H1 (cell line): ENCODE measurements at regions not wholly inside any gene's neighbourhood (a gene's known extent, or its start where the extent isn't known, plus 50 kb on each side); places are given as distances from the start of the nearest gene placed in this dataset.

Experiments
- CTCF ChIA-PET: fragments of 300-600 bp; sonication (Branson Sonifier 250); formaldehyde crosslinking; loops from one replicate; lab custom pipeline; 2021; ENCODE audit not compliant: partially characterized antibody; lab: Charles Lee
- POLR2A ChIA-PET: fragments of 300-600 bp; sonication (Branson Sonifier 250); formaldehyde crosslinking; loops from one replicate; lab custom pipeline; 2021; ENCODE audit warnings: inconsistent platforms; ENCODE audit not compliant: partially characterized antibody; lab: Charles Lee
- DNase-seq, 2 experiments: peaks; one replicate each; pipeline versions ENCODE4 v3.0.0 to v3.0.0-alpha.2; 2010 to 2022; ENCODE audit warnings: low spot score in 2 of 2, low read depth in 1 of 2, mixed read lengths in 1 of 2
- FAIRE-seq: peaks from 2 replicates; lab custom pipeline; 2011; peaks lifted over from hg19 to GRCh38; lab: Jason Lieb, UNC
- H2AFZ ChIP-seq: 2 replicates; pipeline ENCODE4 v1.8.1; 2012; ENCODE audit warnings: low read length, inconsistent platforms
- H2AK5ac ChIP-seq: 2 replicates; pipeline ENCODE4 v1.6.1; 2013; ENCODE audit warnings: low read depth, low read length
- H2BK120ac ChIP-seq: replicated peaks from 2 replicates; pipeline ENCODE3; 2013; ENCODE audit warnings: low read depth, low read length, inconsistent platforms
- H2BK12ac ChIP-seq: 2 replicates; pipeline ENCODE4 v1.6.1; 2013; ENCODE audit warnings: low read depth, low read length
- H2BK15ac ChIP-seq: 2 replicates; pipeline ENCODE4 v1.6.1; 2013; ENCODE audit warnings: low read length
- H2BK20ac ChIP-seq: 2 replicates; pipeline ENCODE4 v1.6.1; 2013; ENCODE audit warnings: low read length
- H2BK5ac ChIP-seq: 2 replicates; pipeline ENCODE4 v1.6.1; 2013; ENCODE audit warnings: low read depth, low read length
- H3K14ac ChIP-seq: 2 replicates; pipeline ENCODE4 v1.6.1; 2013; ENCODE audit warnings: inconsistent platforms; ENCODE audit not compliant: insufficient read length
- H3K18ac ChIP-seq: 2 replicates; pipeline ENCODE4 v1.6.1; 2013; ENCODE audit warnings: low read length; ENCODE audit errors: extremely low read depth
- H3K23ac ChIP-seq: 2 replicates; pipeline ENCODE4 v1.6.1; 2013; ENCODE audit warnings: inconsistent platforms; ENCODE audit not compliant: insufficient read length
- H3K23me2 ChIP-seq: 2 replicates; pipeline ENCODE4 v1.6.1; 2013; ENCODE audit warnings: low read depth, low read length
- H3K27ac ChIP-seq: 2 replicates; pipeline ENCODE4 v1.6.1; 2011; ENCODE audit warnings: low read depth, low read length, inconsistent platforms
- H3K27me3 ChIP-seq, 4 experiments: replicated peaks in 1 of 4; 1 replicate in 1 of 4; 2 replicates in 3 of 4; pipeline versions ENCODE4 v1.6.1 to v1.8.1; 2011 to 2013; ENCODE audit warnings: low read length in 3 of 4, mild to moderate bottlenecking in 3 of 4, inconsistent platforms in 2 of 4, mixed read lengths in 2 of 4, moderate library complexity in 1 of 4; ENCODE audit not compliant: control insufficient read depth in 3 of 4, insufficient read depth in 3 of 4; ENCODE audit errors: extremely low read depth in 1 of 4
- H3K36me3 ChIP-seq, 4 experiments: 2 replicates each; pipeline versions ENCODE4 v1.6.1 to v1.8.1; 2011 to 2013; ENCODE audit warnings: mild to moderate bottlenecking in 4 of 4, low read length in 3 of 4, moderate library complexity in 2 of 4, control low read depth in 1 of 4, inconsistent platforms in 1 of 4; ENCODE audit not compliant: insufficient read depth in 4 of 4, control insufficient read depth in 2 of 4
- H3K4ac ChIP-seq: replicated peaks from 2 replicates; pipeline ENCODE3; 2013; ENCODE audit warnings: low read length, low read depth, mixed read lengths, inconsistent platforms; ENCODE audit not compliant: insufficient read length
- H3K4me1 ChIP-seq, 4 experiments: replicated peaks in 1 of 4; 1 replicate in 1 of 4; 2 replicates in 3 of 4; pipeline versions ENCODE4 v1.6.1 to v1.8.1; 2011 to 2013; ENCODE audit warnings: low read length in 3 of 4, inconsistent platforms in 2 of 4, mixed read lengths in 1 of 4; ENCODE audit not compliant: insufficient read depth in 4 of 4, control insufficient read depth in 3 of 4
- H3K4me2 ChIP-seq, 2 experiments: 2 replicates each; pipeline versions ENCODE4 v1.6.1 to v1.8.1; 2011 to 2013; ENCODE audit warnings: low read depth in 2 of 2, low read length in 2 of 2, control low read depth in 1 of 2, inconsistent platforms in 1 of 2, mild to moderate bottlenecking in 1 of 2; ENCODE audit not compliant: insufficient read depth in 1 of 2
- H3K4me3 ChIP-seq, 4 experiments: fragments of 200-600, 300-600 bp in 1 of 4; sonication (generic), shearing (Covaris generic), sonication (Bioruptor Twin) in 1 of 4; 2 replicates each; pipeline versions ENCODE4 v1.5.1 to v1.8.1; 2011 to 2016; ENCODE audit warnings: low read length in 4 of 4, low read depth in 3 of 4, control low read depth in 2 of 4, inconsistent platforms in 2 of 4, mild to moderate bottlenecking in 2 of 4, mixed read lengths in 1 of 4, moderate library complexity in 1 of 4; ENCODE audit not compliant: insufficient read depth in 2 of 4; ENCODE audit errors: extremely low read depth in 1 of 4
- H3K56ac ChIP-seq: replicated peaks from 2 replicates; pipeline ENCODE3; 2013; ENCODE audit warnings: low read depth, mild to moderate bottlenecking, mixed read lengths, low read length, inconsistent platforms; ENCODE audit not compliant: insufficient read length
- H3K79me1 ChIP-seq: 2 replicates; pipeline ENCODE4 v1.6.1; 2013; ENCODE audit warnings: low read depth, low read length, control low read depth
- H3K79me2 ChIP-seq, 2 experiments: 2 replicates each; pipeline versions ENCODE4 v1.6.1 to v1.8.1; 2012 to 2013; ENCODE audit warnings: low read length in 2 of 2, mild to moderate bottlenecking in 2 of 2, inconsistent platforms in 1 of 2; ENCODE audit not compliant: insufficient read depth in 2 of 2, control insufficient read depth in 1 of 2
- H3K9ac ChIP-seq, 4 experiments: replicated peaks in 1 of 4; 1 replicate in 1 of 4; 2 replicates in 3 of 4; pipeline versions ENCODE4 v1.6.1 to v1.8.1; 2011 to 2013; ENCODE audit warnings: low read depth in 3 of 4, low read length in 3 of 4, control low read depth in 2 of 4, mild to moderate bottlenecking in 2 of 4, moderate library complexity in 2 of 4, inconsistent platforms in 1 of 4; ENCODE audit errors: extremely low read depth in 1 of 4
- H3K9me3 ChIP-seq, 2 experiments: 2 replicates each; pipeline versions ENCODE4 v1.6.1 to v1.8.1; 2012 to 2013; ENCODE audit warnings: mild to moderate bottlenecking in 2 of 2, moderate library complexity in 2 of 2, control low read depth in 1 of 2, inconsistent platforms in 1 of 2, low read depth in 1 of 2, low read length in 1 of 2, mixed read lengths in 1 of 2; ENCODE audit not compliant: insufficient read depth in 2 of 2
- H4K20me1 ChIP-seq, 2 experiments: replicated peaks in 1 of 2; 2 replicates each; pipeline versions ENCODE3 to v1.8.1; 2011 to 2013; ENCODE audit warnings: inconsistent platforms in 2 of 2, low read length in 2 of 2, mild to moderate bottlenecking in 1 of 2; ENCODE audit not compliant: insufficient read depth in 2 of 2, control insufficient read depth in 1 of 2
- H4K5ac ChIP-seq: 2 replicates; pipeline ENCODE4 v1.6.1; 2013; ENCODE audit warnings: low read length, low read depth, mixed read lengths, inconsistent platforms; ENCODE audit not compliant: insufficient read length
- H4K8ac ChIP-seq: 2 replicates; pipeline ENCODE4 v1.8.0; 2013; ENCODE audit warnings: mild to moderate bottlenecking, moderate library complexity, low read length, inconsistent platforms; ENCODE audit not compliant: insufficient read depth; ENCODE audit errors: extremely low read depth
- H4K91ac ChIP-seq: replicated peaks from 2 replicates; pipeline ENCODE3; 2013; ENCODE audit warnings: low read length, mixed read lengths, inconsistent platforms; ENCODE audit not compliant: insufficient read length
- ASH2L ChIP-seq: fragments of 200-600, 300-600 bp; sonication (generic); IDR thresholded peaks from one replicate; pipeline ENCODE4 v1.7.1; 2017; ENCODE audit warnings: low read length
- ATF3 ChIP-seq: IDR thresholded peaks from 2 replicates; pipeline ENCODE4 v1.6.1; 2011; ENCODE audit warnings: low read depth, mild to moderate bottlenecking, low read length; ENCODE audit not compliant: insufficient read depth
- CEBPB ChIP-seq: IDR thresholded peaks from 2 replicates; pipeline ENCODE4 v1.6.1; 2012; ENCODE audit warnings: low read depth, low read length
- CTCF ChIP-seq, 3 experiments: IDR thresholded peaks; 1 replicate in 2 of 3; 2 replicates in 1 of 3; pipeline versions ENCODE4 v1.5.1 to v1.6.1; 2011; ENCODE audit warnings: low read length in 3 of 3, mild to moderate bottlenecking in 3 of 3, inconsistent platforms in 2 of 3, low read depth in 1 of 3, moderate library complexity in 1 of 3; ENCODE audit not compliant: insufficient read depth in 1 of 3; ENCODE audit errors: control extremely low read depth in 1 of 3
- GABPA ChIP-seq: IDR thresholded peaks from 2 replicates; pipeline ENCODE4 v1.6.1; 2011; ENCODE audit warnings: mild to moderate bottlenecking, low read length, moderate library complexity, borderline replicate concordance; ENCODE audit not compliant: insufficient read depth
- MAX ChIP-seq: IDR thresholded peaks from 2 replicates; pipeline ENCODE4 v1.6.1; 2012; ENCODE audit warnings: inconsistent platforms
- PHF8 ChIP-seq: fragments of 200-600 bp; sonication (generic); conservative IDR thresholded peaks from 2 replicates; pipeline ENCODE4 v1.7.1; 2012; ENCODE audit warnings: low read depth, mild to moderate bottlenecking, inconsistent platforms, low read length, moderate library complexity
- WGBS, 2 experiments: shearing (Covaris generic) in 1 of 2; methylation state at CpG; one replicate each; pipeline versions ENCODE4 v1.1.6 to v1.1.7; 2013 to 2015; ENCODE audit warnings: low lambda C conversion rate in 2 of 2, mixed read lengths in 2 of 2, inconsistent platforms in 1 of 2, low coverage in 1 of 2, missing lambda C conversion rate in 1 of 2; ENCODE audit not compliant: insufficient replicate concordance in 2 of 2, insufficient coverage in 1 of 2, insufficient read length in 1 of 2; ENCODE audit errors: extremely low coverage in 1 of 2, missing lambda C conversion rate in 1 of 2; 5-methylcytosine and 5-hydroxymethylcytosine counted together

- Histone ChIP-seq H3K18ac (no peak overlapping the region), H3K14ac (no peak overlapping the region), H3K4ac (no peak overlapping the region), H4K20me1 (no peaks in the 10 kb centered on the region), H2BK12ac (no peak overlapping the region), H3K23me2 (no peaks in the 10 kb centered on the region), H3K56ac (no peak overlapping the region), H3K79me2 (no peaks in the 10 kb centered on the region), H3K4me1 (peaks cover 3 to 7% (median 4%) of the 10 kb centered on the region in 4 experiments), H2AFZ (no peak overlapping the region), H3K4me2 (no peak overlapping the region), H3K27me3 (no peaks in the 10 kb centered on the region), H4K5ac (no peak overlapping the region), H3K36me3 (no peaks in the 10 kb centered on the region), H2BK15ac (no peak overlapping the region), H2BK20ac (no peak overlapping the region), H3K27ac (no peak overlapping the region), H3K4me3 (no peak overlapping the region), H2BK120ac (no peak overlapping the region), H2BK5ac (no peak overlapping the region), H3K79me1 (no peaks in the 10 kb centered on the region), H3K23ac (no peak overlapping the region), H4K8ac (peak overlapping the region; percentile 29; the same call in 1 of the 2 replicates), H2AK5ac (no peak overlapping the region), H3K9me3 (no peaks in the 10 kb centered on the region), H4K91ac (no peak overlapping the region), H3K9ac (no peak overlapping the region)
- FAIRE-seq, result no peak
- ChIA-PET POLR2A (no interaction called here), CTCF (no interaction called here)
- WGBS, 2 experiments, result 89% methylated on average over 12 of the region's 12 CpGs; no CpG with 5 or more reads in 1 of the 2 experiments
- DNase-seq, result no peak
- TF ChIP-seq GABPA (no peak), CEBPB (no peak), ASH2L (no peak), ATF3 (no peak), CTCF (IDR thresholded peaks at IDR 0.05; ENCODE audit: control extremely low read depth in 1 of 3, insufficient read depth in 1 of 3, low read depth in 1 of 3, low read length in 3 of 3) (no peak), MAX (no peak), PHF8 (no peak)
These were observed 446.0 kb downstream of the QKI start for GRCh38 chr6:163860287-163861081.
